Activated CD8-positive, alpha-beta memory T cell treated with anti-CD3 and anti-CD28 coated beads for 24 hours (primary cell): ENCODE measurements at regions not wholly inside any gene's neighbourhood (a gene's known extent, or its start where the extent isn't known, plus 50 kb on each side); places are given as distances from the start of the nearest gene placed in this dataset.

Experiments used
- DNase-seq: peaks from one replicate; pipeline ENCODE4 v3.0.0-alpha.2; 2020

DNA sequence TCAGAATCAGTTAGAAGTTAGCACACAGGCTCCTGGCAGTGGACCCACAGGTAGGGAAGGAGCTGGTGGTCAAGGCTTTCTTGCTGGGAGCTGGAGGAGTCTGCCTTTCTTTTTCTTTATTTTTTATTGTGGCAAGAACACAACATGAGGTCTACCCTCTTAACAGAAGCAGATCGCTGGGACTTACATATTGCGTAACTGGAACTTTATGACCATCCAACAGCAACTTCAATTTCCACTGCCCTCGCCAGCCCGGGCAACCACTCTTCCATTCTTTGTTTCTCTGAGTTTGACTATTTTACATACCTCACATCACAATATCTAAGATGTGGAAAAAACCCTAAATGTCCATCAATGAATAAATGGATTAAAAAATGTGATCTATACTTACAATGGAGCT lies 147.8 kb upstream of the AJAP1 start:
- no peak for DNase-seq

DNA sequence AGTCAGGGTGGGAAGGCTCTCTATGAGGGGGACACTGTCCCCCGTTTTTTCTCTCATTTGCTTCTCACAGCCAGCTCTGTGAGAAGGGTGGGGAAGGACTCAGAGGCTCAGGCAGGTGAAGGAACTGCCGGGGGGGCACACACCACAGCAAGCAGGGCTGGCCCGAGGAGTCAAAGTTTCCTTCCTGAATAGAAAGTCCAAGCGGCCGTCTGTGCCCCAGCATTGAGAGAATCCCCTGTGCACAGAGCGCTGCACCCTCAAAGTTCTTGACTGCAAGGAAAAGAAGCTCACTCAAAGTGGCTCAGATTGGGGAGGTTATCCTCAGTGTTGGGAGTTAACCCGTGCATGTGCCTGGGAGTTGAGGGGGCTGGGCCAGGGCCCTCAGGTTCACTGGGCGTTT lies 145.2 kb upstream of the AJAP1 start:
- DNase-seq, result no peak

DNA sequence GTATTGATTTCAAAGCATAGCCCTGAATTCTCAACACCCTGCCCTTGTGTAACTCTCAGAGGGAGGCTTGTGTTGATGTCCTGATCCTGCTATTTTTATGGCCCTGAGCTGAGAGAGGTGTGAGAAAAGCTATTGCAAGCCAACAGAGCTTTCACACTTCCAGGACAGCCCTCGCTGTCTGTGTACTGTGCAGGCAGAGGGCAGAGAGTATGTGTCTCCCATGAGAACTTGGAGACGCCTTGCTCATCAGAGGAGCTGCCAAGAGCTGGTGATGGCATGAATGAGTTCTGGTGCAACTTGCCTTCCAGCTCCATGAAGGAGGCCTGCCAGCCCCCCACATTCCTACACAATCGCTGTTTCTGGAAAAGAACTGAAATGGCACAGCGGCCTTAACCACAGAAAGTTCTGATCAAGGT lies 144.1 kb upstream of the AJAP1 start:
- DNase-seq, result no peak

- DNase-seq, result no peak
These were observed 143.0 kb upstream of the AJAP1 start for GRCh38 chr1:4511374-4511773.

GRCh38 chr1:4512636-4513035 lies 141.8 kb upstream of the AJAP1 start:
- DNase-seq, result no peak

GRCh38 chr1:4513685-4514084 lies 140.7 kb upstream of the AJAP1 start:
- DNase-seq, result no peak

DNA sequence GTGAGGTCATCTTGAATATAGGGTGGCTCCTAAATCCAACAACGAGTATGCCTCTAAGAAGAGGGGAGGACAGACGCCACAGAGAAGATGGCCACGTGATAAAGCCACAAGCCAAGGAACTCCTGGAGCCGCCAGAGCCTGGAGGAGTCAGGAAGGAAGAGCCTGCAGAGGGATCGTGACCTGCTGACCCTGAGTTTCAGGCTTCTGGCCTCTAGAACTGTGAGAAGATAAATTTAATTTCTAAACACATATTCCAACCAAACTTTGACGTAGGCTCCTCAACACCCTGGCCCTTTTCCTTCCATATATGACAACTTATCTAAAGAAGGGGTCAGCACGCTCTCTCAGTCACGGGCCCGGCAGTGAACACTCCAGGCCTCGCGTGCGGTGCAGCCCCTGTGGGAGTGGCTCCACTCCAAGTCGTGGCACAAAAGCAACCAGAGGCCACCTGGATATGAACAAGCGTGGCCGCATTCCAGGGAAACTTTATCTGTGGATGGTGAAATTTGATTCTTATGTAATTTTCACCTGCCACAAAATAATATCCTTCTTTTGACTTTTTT lies 138.6 kb upstream of the AJAP1 start:
- no peak for DNase-seq

GRCh38 chr1:4516596-4516995 lies 137.8 kb upstream of the AJAP1 start:
- no peak for DNase-seq

DNA sequence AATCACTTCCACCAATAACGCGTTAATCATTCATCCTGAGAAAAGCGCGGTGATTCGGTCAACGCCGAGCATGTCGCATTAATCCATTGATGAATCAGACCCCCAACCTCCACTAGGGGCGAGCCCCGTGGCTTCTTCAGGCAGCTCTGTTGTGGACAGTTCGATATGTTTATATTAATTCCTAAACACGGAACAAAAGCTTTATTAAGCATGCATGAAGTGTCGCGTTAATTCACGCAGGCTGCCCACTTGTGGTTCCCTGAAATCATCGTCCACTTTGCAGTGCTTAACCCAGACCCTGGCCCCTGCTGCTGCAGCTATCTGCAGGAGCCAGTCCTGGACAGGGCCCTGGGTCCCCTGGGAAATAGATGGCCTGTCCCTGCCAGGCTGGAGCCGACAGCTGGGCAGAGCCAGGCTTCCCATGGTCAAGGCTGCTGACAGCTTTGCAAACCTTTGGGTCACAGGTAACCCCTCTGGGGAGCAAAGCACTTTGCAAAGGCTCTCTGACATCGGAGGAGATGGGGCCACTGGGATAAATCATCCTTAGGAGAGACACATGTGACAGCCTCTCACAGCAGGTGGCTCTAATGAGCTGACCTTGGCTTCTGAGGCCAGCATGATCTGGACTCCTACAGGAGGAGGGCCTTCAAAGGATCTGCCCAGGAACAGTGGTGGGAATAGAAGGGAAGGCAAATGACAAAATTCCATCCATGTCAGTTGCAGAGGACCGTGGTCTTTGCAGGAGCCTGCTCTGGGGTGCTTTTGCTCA lies 137.0 kb upstream of the AJAP1 start:
- DNase-seq, result no peak

DNA sequence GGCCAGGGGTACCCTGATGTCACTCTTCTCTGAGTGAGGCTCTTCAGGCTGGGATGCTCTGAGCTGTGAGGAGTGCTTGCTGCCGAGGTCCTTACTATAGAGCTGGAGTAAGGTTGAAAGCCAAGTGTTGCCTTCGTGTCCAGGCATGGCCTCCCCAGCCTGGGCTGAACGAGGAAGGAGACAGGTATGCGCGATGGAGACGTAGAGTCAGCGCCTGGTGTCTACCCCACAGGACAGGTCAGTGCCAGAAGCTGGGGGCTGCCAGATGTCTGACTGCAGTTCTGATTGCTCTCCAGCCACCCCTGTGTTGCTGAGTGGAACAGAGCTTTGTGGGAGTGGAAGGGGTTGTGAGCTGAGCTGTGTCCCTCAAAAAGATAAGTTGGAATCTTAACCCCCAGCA lies 135.8 kb upstream of the AJAP1 start:
- no peak for DNase-seq

DNA sequence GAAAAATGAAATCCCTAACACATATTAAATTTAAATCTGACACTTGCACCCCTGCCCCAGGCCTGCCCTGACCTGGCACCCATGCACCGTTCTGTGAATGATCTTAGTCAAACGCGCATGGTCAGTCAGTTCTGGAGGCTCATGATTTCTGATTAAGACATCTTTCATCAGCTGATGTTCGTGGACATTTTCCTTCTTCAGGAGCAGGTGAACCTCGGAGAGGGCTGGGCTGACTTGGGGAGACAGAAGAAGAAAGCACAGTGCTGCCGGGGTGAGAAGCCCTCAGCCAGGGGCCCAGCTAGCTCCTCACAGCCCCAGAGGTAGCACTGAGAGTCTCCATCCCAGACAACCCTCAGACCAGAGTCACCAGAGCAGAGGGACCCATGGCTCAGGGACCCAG lies 134.5 kb upstream of the AJAP1 start:
- DNase-seq, result no peak

DNA sequence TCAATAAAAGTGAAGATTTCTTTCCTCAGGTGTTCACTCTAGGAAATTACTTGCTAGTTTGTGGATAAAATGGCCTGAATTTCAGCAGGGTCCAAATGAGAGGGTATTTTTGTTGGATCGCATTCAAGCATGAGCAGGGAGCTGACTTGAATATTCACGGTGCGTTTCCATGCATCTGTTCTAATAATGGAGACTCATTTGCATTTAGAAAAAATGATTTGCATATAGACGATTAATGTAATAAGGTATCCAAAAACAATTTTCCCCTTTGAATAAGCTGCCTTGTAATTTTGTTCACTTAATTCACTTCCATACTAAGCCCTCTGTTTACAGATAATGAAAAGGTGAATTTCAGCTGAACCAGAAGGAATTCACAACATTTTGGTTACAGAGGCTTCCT lies 130.9 kb upstream of the AJAP1 start:
- DNase-seq, result no peak

DNA sequence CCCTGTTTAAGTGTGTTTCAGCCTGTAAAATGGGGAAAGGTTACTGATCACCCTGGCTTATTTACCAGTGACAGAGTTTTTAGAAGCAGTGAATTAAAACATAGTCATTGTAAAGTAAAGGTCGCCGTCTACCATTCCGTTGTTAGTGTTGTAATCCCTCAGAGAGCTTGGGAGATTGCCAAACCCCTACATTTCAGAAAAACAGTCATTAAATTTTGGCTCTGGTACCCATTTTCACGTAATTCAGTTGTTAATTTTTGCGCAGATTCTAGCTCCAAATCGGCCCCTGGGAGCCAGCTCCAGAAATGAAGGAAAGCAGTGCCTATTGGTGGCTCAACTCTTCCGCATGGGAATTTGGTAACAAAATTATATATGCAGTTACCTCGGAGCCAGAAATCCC lies 127.7 kb upstream of the AJAP1 start:
- no peak for DNase-seq

DNA sequence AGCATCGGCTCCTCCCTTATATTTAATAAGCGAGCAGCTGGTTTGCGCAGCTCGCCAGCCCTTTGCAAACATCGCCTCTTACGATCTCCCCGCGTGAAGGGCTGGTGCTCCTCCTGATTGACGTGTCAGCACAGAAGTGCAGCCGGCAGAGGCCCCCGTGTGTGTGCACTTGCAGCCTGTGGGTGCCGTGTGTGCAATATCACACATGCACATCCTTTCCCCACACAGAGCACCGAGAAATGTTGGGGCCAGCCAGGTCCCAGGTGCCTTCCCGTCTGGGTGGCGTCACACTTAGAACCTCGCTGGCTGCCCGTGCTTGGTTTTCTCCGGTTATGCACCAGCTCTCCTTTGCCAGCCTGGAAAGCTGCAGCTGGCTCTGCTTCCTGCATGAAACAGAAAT lies 126.6 kb upstream of the AJAP1 start:
- no peak for DNase-seq

DNA sequence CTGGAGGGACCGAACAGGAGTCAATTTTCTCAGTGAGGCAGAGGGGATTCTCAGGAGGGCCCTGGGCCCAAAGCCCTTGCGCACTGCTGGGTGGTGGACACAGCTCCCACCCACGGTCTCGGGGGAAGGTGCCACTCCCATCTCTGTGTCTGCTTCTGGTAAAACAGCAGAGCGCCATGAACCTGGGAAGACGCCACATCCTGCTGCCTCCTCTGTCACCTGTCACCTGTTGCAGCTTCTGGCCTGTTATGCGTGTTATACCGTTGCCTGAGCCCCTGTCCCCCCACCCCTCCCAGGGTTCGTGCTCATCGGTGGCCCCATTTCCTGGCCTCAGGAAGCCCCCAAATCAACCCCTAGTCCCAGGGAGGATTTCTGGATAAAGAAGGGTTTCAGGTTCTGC lies 125.8 kb upstream of the AJAP1 start:
- no peak for DNase-seq

DNA sequence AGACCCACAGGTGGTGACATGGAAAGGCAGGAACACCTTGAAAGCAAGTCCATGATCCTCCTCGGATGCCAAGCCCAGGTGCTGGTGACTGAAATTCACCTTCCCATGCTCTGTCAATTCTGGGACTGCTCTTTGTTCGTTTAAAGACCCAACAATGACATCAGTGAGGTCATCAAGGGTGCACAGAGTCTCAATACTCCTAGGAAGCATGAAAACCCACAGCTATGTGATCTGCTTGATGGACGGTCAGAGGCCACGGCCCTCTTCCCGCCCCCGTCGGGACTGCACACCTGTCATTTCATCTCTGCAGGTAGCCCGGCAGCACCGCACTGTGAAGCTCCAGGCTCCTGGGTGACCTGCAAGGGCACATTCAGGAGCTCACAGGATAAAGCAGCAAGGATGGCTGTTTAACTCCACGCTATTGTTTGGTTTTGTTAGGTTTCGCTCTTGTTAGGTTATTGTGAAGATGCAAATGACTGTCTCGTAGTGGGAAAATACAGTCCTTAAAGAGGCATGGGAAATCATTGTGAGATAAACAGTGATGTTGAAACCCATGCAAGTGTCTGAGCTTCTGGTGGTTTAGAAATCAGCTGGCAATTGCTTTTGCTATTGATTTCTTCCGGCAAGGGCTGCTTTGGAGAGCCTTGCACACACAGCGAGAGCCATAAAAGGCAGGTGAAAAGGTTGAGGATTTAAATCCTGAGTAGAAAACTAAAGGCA lies 124.8 kb upstream of the AJAP1 start:
- no peak for DNase-seq

GRCh38 chr1:4530166-4530785 lies 124.1 kb upstream of the AJAP1 start:
- DNase-seq, result no peak

GRCh38 chr1:4531842-4532241 lies 122.6 kb upstream of the AJAP1 start:
- DNase-seq, result no peak

- DNase-seq, result no peak
These were observed 121.8 kb upstream of the AJAP1 start for GRCh38 chr1:4532656-4533055.

- no peak for DNase-seq
These were observed 107.5 kb upstream of the AJAP1 start for GRCh38 chr1:4546911-4547310.

GRCh38 chr1:4549930-4550329 lies 104.5 kb upstream of the AJAP1 start:
- DNase-seq, result peak; percentile 24

GRCh38 chr1:4550941-4551340 lies 103.5 kb upstream of the AJAP1 start:
- DNase-seq, result no peak

- peak; percentile 3 for DNase-seq
These were observed 102.7 kb upstream of the AJAP1 start for GRCh38 chr1:4551706-4552105.

DNA sequence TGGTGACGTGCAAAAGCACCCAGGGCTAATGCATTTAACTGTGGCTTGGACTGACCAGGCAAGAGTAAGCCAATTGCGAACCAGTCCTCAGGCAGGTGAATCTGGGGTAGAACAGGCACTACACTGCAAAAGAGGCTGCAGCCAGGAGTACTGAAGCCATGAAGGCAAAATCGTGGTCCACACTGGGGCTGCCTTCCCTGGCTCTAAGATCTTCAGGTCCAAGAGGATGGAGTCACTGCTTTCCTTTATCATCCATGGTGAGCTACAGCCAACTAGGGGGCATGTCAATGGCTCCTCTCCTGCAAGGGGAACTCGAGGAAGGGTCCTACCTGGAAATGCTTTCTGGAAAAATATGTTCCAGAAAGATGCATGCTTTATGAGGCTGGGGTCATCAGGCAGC lies 100.6 kb upstream of the AJAP1 start:
- DNase-seq, result peak; percentile 13
